ENCODE measurements at regions not wholly inside any gene's neighbourhood (a gene's known extent, or its start where the extent isn't known, plus 50 kb on each side); places are given as distances from the start of the nearest gene placed in this dataset.

DNA sequence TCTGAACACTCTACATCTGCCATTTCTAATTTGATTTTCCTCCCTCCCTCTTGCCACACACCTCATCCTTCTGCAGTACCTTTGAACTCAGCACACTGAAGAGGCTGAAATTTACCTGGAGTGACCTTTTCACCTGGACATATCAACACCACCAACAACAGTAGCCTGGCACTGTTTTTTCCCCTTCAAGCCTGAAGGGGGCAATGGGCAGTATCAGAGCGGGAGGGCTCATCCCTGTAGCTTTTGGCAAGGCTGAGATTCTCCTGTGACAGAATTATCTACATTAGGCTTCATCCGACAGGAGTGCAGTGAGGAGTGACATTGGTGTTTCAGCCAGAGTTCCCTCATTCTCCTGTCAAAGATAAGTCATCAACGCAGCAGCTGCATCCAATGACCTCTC is 312.8 kb upstream of the SPTLC3 start:
- Mint-ChIP-seq H3K4me3 (no peak overlapping the region), H3K36me3 (peaks cover 0 to 6% (median 0%) of the 10 kb centered on the region in 5 donors), H3K27me3 (no peaks in the 10 kb centered on the region), H3K9me3 (peaks cover 0 to 17% (median 3%) of the 10 kb centered on the region in 11 donors), H3K4me1 (no peaks in the 10 kb centered on the region), H3K27ac (no peak overlapping the region)
- H3K4me1 ChIP-seq (ENCODE audit: control insufficient read depth in 2 of 2, insufficient read depth in 2 of 2, low read length in 2 of 2), result no peaks in the 10 kb centered on the region
- no peak for DNase-seq
- no peak for ATAC-seq
- H3K4me3 ChIP-seq (ENCODE audit: low read length), result no peak overlapping the region
- ChIA-PET POLR2A (no interaction called here), CTCF (no interaction called here)
- no peaks in the 10 kb centered on the region for H3K27me3 ChIP-seq (ENCODE audit: control insufficient read depth in 2 of 2, insufficient read depth in 2 of 2, low read length in 2 of 2)
- intact Hi-C loops (cut with micrococcal nuclease), result no loop called here
- no peaks in the 10 kb centered on the region for H3K36me3 ChIP-seq (ENCODE audit: control insufficient read depth in 2 of 3, insufficient read depth in 3 of 3, low read length in 3 of 3)
- H3K27ac ChIP-seq (ENCODE audit: low read depth, low read length), result no peak overlapping the region
- H3K9me3 ChIP-seq (ENCODE audit: control insufficient read depth in 2 of 3, low read length in 3 of 3), result peaks cover 0 to 4% (median 0%) of the 10 kb centered on the region in 3 experiments

DNA sequence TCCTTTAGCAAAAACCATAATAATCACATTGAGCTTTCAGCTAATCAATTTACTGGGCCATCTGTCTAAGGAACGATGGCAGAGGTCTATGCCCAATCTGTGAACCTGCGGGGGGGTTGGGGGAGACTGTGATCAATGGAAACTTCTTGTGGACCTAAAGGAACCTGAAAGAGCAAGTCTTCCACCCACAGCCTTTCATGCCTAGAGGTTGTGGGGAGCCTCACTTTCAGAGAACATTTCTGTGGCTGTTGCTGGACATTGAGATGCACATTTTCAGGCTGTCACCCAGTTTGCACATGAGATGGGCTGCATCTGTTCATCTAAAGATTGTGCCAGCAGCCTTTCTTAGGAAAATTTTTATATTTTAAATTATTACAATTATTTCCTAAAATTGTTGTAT is 310.0 kb upstream of the SPTLC3 start:
- no peak for DNase-seq
- Mint-ChIP-seq H3K36me3 (peaks cover 0 to 6% (median 0%) of the 10 kb centered on the region in 5 donors), H3K9me3 (peaks cover 0 to 16% (median 4%) of the 10 kb centered on the region in 11 donors)

DNA sequence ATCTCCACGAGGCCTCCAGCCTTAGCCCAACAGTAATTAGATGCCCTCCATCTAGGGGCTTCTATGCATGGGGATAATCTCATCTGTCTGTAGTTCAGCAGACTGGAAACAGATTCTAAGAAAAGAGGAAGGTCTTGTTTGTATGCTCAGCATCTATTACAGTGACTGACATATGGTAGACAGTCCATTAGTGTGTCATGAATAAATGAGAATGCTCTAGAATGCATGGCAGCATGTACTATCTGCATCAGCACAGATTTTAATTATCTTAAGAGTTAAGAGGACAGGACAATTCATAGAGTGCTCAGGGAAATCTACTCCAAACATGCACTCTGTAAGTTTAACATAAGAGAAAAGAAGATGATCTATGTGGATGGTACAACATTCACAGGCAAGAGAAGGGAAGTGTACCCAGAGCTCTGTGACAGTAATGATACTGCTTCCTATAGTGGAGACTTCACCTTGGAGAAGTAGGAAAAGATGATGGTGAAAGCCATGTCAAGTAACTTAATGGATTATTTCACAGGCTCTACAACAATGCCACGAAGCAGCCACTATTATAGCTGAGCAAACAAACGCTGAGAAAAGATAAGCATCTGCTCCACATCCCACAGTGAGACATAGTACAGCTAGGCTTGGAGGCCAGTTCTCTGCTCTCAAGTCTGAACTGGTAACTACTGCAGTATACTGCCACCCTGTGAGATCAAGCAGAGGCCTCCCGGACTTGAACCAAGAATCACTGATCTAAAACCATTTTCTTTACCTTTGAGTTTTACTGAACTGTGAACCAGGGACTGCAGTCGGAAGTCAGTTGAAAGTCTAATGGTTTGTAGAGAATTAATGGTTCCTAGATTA is 309.2 kb upstream of the SPTLC3 start:
- DNase-seq (no peak), ATAC-seq (no peak)
- Histone ChIP-seq H3K9me3 (ENCODE audit: control insufficient read depth in 2 of 3, low read length in 3 of 3) (peaks cover 0 to 4% (median 0%) of the 10 kb centered on the region in 3 experiments), H3K4me1 (ENCODE audit: control insufficient read depth in 2 of 2, insufficient read depth in 2 of 2, low read length in 2 of 2) (no peaks in the 10 kb centered on the region), H3K27me3 (ENCODE audit: control insufficient read depth in 2 of 2, insufficient read depth in 2 of 2, low read length in 2 of 2) (no peaks in the 10 kb centered on the region), H3K4me3 (ENCODE audit: low read length) (no peak overlapping the region), H3K27ac (ENCODE audit: low read depth, low read length) (no peak overlapping the region), H3K36me3 (ENCODE audit: control insufficient read depth in 2 of 3, insufficient read depth in 3 of 3, low read length in 3 of 3) (no peaks in the 10 kb centered on the region)
- Mint-ChIP-seq H3K4me1 (no peaks in the 10 kb centered on the region), H3K27me3 (no peaks in the 10 kb centered on the region), H3K4me3 (no peak overlapping the region), H3K27ac (no peak overlapping the region), H3K9me3 (peaks cover 0 to 16% (median 4%) of the 10 kb centered on the region in 11 donors), H3K36me3 (peaks cover 0 to 6% (median 0%) of the 10 kb centered on the region in 5 donors)
- ChIA-PET POLR2A (no interaction called here), CTCF (no interaction called here)
- intact Hi-C loops (cut with micrococcal nuclease), result no loop called here

More for the DNA sequence above, 310.0 kb upstream of the SPTLC3 start:
- H3K27me3 ChIP-seq (ENCODE audit: control insufficient read depth in 2 of 2, insufficient read depth in 2 of 2, low read length in 2 of 2), result no peaks in the 10 kb centered on the region
- no peaks in the 10 kb centered on the region for H3K36me3 ChIP-seq (ENCODE audit: control insufficient read depth in 2 of 3, insufficient read depth in 3 of 3, low read length in 3 of 3)
- no peak for ATAC-seq
- no peak overlapping the region for H3K27ac ChIP-seq (ENCODE audit: low read depth, low read length)
- peaks cover 0 to 4% (median 0%) of the 10 kb centered on the region in 3 experiments for H3K9me3 ChIP-seq (ENCODE audit: control insufficient read depth in 2 of 3, low read length in 3 of 3)
- no peak overlapping the region for H3K4me3 ChIP-seq (ENCODE audit: low read length)
- no peaks in the 10 kb centered on the region for H3K4me1 ChIP-seq (ENCODE audit: control insufficient read depth in 2 of 2, insufficient read depth in 2 of 2, low read length in 2 of 2)
- no peak overlapping the region for H3K27ac Mint-ChIP-seq
- no peaks in the 10 kb centered on the region for H3K27me3 Mint-ChIP-seq
- no peak overlapping the region for H3K4me3 Mint-ChIP-seq
- ChIA-PET CTCF (no interaction called here), POLR2A (no interaction called here)
- H3K4me1 Mint-ChIP-seq, result no peaks in the 10 kb centered on the region
- intact Hi-C loops (cut with micrococcal nuclease), result no loop called here

DNA sequence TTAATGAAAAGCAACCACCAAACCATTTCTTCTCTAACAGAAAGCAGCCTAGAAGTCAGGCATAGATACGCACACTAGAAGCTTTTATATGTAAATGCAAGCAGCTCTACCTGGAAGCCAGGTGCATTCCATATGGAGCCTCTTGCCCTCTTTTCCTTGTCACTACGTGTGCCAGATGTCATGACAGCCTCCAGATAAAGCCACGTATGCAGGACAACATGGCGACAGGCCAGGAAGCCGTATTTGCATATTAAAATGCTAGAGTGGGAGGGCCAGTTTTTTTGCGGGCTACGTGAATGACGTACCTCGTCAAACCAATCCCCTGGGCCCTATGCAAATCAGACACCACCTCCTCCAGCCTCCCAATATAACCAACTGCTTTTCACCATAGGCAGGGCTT is 308.1 kb upstream of the SPTLC3 start:
- ATAC-seq (no peak), DNase-seq (no peak)
- Histone ChIP-seq H3K9me3 (ENCODE audit: control insufficient read depth in 2 of 3, low read length in 3 of 3) (peaks cover 0 to 4% (median 0%) of the 10 kb centered on the region in 3 experiments), H3K36me3 (ENCODE audit: control insufficient read depth in 2 of 3, insufficient read depth in 3 of 3, low read length in 3 of 3) (no peaks in the 10 kb centered on the region), H3K27me3 (ENCODE audit: control insufficient read depth in 2 of 2, insufficient read depth in 2 of 2, low read length in 2 of 2) (no peaks in the 10 kb centered on the region), H3K4me1 (ENCODE audit: control insufficient read depth in 2 of 2, insufficient read depth in 2 of 2, low read length in 2 of 2) (no peaks in the 10 kb centered on the region), H3K27ac (ENCODE audit: low read depth, low read length) (no peak overlapping the region), H3K4me3 (ENCODE audit: low read length) (no peak overlapping the region)
- Mint-ChIP-seq H3K27ac (no peak overlapping the region), H3K4me3 (no peak overlapping the region), H3K27me3 (no peaks in the 10 kb centered on the region), H3K36me3 (peaks cover 0 to 6% (median 0%) of the 10 kb centered on the region in 5 donors), H3K4me1 (no peaks in the 10 kb centered on the region), H3K9me3 (peaks cover 0 to 16% (median 4%) of the 10 kb centered on the region in 11 donors)
- intact Hi-C loops (cut with micrococcal nuclease), result no loop called here
- POLR2A ChIA-PET, result no interaction called here
- CTCF ChIA-PET, result no interaction called here

DNA sequence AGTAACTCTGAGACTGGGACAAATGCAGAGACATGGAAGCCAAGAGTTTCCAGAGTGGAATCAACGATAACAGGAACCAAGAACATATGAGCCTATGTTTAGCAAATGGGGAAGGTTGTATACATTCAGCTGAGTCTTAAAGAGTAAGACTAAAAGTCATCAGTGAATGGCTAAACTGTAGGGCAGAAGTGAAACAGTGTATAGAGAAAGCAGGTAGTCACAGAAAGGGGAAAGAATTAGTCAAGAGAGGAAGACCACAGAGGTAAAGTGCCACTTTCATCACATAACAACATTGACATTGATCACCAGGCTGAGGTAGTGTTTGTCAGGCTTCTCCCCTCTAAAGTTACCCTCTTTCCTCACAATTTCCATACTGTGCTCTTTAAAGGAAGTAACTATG is 306.5 kb upstream of the SPTLC3 start:
- H3K4me1 Mint-ChIP-seq, result no peaks in the 10 kb centered on the region
- Histone ChIP-seq H3K27ac (ENCODE audit: low read depth, low read length) (no peak overlapping the region), H3K4me3 (ENCODE audit: low read length) (no peak overlapping the region)

DNA sequence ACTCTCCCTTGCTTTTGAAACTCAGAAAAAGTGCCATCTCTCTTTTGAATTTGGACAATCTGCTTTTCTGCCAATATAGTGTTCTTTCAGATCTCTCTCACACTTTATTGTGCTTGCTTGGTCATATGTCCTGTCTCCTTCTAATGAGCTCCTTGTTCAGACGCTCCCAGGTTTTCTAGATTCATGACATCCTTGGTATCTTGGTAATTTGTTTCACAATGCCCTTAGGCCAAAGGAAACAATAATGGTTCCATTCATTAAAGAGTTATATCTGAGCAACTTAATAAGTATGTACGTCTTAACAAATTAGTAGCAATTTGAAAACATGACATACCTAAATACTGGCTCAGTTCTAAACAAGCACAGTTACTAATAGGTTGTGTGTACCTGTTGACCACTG is 293.4 kb upstream of the SPTLC3 start:
- Mint-ChIP-seq H3K9me3 (peaks cover 0 to 6% (median 3%) of the 10 kb centered on the region in 11 donors), H3K27me3 (no peaks in the 10 kb centered on the region), H3K4me1 (no peaks in the 10 kb centered on the region), H3K4me3 (no peak overlapping the region), H3K36me3 (no peaks in the 10 kb centered on the region), H3K27ac (no peak overlapping the region)
- intact Hi-C loops (cut with micrococcal nuclease), result no loop called here
- Histone ChIP-seq H3K4me3 (ENCODE audit: low read length) (no peak overlapping the region), H3K4me1 (ENCODE audit: control insufficient read depth in 2 of 2, insufficient read depth in 2 of 2, low read length in 2 of 2) (no peaks in the 10 kb centered on the region), H3K27me3 (ENCODE audit: control insufficient read depth in 2 of 2, insufficient read depth in 2 of 2, low read length in 2 of 2) (no peaks in the 10 kb centered on the region), H3K27ac (ENCODE audit: low read depth, low read length) (no peak overlapping the region), H3K36me3 (ENCODE audit: control insufficient read depth in 2 of 3, insufficient read depth in 3 of 3, low read length in 3 of 3) (no peaks in the 10 kb centered on the region), H3K9me3 (ENCODE audit: control insufficient read depth in 2 of 3, low read length in 3 of 3) (no peaks in the 10 kb centered on the region)
- ChIA-PET CTCF (interaction anchor here (0.7 kb wide), 1 partner anchor 1803 kb away, joined by 4 read pairs; no protein-coding TSS in a partner anchor), POLR2A (no interaction called here)
- ATAC-seq (no peak), DNase-seq (no peak)

More for the DNA sequence above, 306.5 kb upstream of the SPTLC3 start:
- ATAC-seq (no peak), DNase-seq (no peak)
- H3K36me3 Mint-ChIP-seq, result peaks cover 0 to 6% (median 0%) of the 10 kb centered on the region in 5 donors
- no peaks in the 10 kb centered on the region for H3K27me3 Mint-ChIP-seq
- CTCF ChIA-PET, result interaction anchor here (0.8 kb wide), 1 partner anchor 18 kb away, joined by 3 read pairs; no protein-coding TSS in a partner anchor
- POLR2A ChIA-PET, result no interaction called here
- Histone ChIP-seq H3K4me1 (ENCODE audit: control insufficient read depth in 2 of 2, insufficient read depth in 2 of 2, low read length in 2 of 2) (no peaks in the 10 kb centered on the region), H3K9me3 (ENCODE audit: control insufficient read depth in 2 of 3, low read length in 3 of 3) (peaks cover 0 to 4% (median 0%) of the 10 kb centered on the region in 3 experiments), H3K27me3 (ENCODE audit: control insufficient read depth in 2 of 2, insufficient read depth in 2 of 2, low read length in 2 of 2) (no peaks in the 10 kb centered on the region), H3K36me3 (ENCODE audit: control insufficient read depth in 2 of 3, insufficient read depth in 3 of 3, low read length in 3 of 3) (no peaks in the 10 kb centered on the region)
- no peak overlapping the region for H3K4me3 Mint-ChIP-seq
- intact Hi-C loops (cut with micrococcal nuclease), result no loop called here
- H3K27ac Mint-ChIP-seq, result no peak overlapping the region
- H3K9me3 Mint-ChIP-seq, result peaks cover 0 to 16% (median 3%) of the 10 kb centered on the region in 11 donors

Data from naive thymus-derived CD4-positive, alpha-beta T cell (primary cell).